AG10803 (cell line): ENCODE measurements at regions not wholly inside any gene's neighbourhood (a gene's known extent, or its start where the extent isn't known, plus 50 kb on each side); places are given as distances from the start of the nearest gene placed in this dataset.
"Not testable (repeated sequence)": the region's sequence is repeated elsewhere in the genome, so short reads cannot be mapped to it uniquely, and the experiment has no call there.

Experiments used
- DNase-seq: peaks from one replicate; pipeline ENCODE4 v3.0.0; 2010; ENCODE audit warnings: low read depth
- H3K4me3 ChIP-seq: 2 replicates; pipeline ENCODE4 v1.5.1; 2011; ENCODE audit warnings: mild to moderate bottlenecking, low read length, control low read depth
- CTCF ChIP-seq: conservative IDR thresholded peaks from 2 replicates; pipeline ENCODE4 v1.5.1; 2011; ENCODE audit warnings: mild to moderate bottlenecking, low read length, control low read depth, inconsistent platforms

DNA sequence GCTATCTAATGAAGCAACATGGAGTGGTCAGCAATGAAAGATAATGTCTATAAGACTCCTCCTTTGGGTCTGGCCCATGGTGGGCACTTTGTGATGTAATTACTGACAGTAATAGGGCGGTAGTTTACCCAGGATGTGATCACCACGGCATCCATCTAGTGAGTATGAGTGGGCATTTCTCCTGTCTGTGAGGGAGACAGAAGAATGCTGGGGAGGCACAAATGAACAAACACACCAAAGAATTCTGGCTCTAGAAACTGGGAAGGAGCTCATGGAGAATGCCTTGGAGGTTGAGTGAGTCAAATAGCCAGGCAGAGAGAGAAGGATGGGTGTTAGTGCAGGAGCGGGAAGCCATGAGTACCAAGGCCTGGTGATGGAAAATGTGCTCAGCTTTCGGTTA lies 217.5 kb downstream of the WNT5A start:
- TF ChIP-seq CTCF = no peak
- DNase-seq = no peak
- H3K4me3 ChIP-seq = no peak overlapping the region

GRCh38 chr3:55269096-55269495 lies 218.0 kb downstream of the WNT5A start:
- H3K4me3 ChIP-seq = no peak overlapping the region
- DNase-seq = no peak
- TF ChIP-seq CTCF = no peak

DNA sequence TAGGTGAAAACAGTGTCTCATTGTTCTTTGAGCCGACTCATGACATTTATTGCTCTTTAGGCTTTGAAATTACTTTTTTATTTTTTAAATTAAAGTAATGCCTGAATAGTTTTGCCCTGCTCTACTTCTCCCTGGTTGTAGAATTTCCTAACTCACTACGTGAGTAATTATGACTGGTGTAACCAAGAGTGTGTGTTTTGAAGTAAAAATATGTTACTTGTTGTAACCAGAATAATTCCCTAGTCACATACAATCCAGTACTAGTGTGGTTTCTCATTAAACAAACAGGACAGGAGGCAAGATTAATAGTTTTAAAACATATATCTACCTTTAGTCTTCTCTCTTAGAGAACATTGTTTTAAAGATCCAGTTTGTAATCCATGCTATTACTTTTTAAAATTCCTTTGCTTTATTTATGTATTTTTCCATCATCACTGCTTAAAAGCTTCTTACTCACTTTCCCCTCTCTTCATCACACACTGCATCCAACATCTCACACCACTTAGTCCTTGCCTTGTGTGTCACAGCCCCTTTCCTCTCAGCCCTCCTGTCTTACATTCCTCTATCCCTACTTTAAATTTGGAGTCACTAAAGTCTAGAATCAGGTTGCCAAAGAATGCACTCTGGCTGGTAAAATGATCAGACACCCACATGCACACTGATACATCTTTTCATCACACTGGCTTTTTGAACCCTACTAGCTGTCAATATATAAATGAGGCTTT lies 219.7 kb downstream of the WNT5A start:
- H3K4me3 ChIP-seq = no peak overlapping the region
- DNase-seq = peak; percentile 83
- TF ChIP-seq CTCF = no peak

GRCh38 chr3:55264919-55265318 lies 222.2 kb downstream of the WNT5A start:
- no peak overlapping the region for H3K4me3 ChIP-seq
- TF ChIP-seq CTCF = no peak
- no peak for DNase-seq

GRCh38 chr3:55252921-55253320 lies 234.2 kb downstream of the WNT5A start:
- no peak overlapping the region for H3K4me3 ChIP-seq
- TF ChIP-seq CTCF = no peak
- peak; percentile 26 for DNase-seq

DNA sequence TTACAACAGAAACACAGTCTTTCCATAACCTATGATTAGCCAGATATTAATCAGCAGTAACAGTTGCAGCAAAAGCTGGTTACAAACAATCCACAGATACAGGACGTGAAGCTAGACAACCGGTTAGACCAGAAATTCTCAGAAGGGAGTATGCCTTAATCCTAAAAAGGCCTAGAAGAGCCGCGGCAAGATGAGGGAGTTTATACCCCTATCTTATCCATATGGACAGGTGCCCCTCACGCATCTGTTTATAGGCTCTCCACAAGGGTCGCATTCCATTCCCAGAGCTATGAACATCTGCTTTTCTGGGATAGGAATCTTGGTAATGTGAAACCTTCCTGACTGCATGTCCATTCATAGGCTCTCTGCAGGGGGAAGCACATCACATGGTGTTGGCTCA lies 237.9 kb downstream of the WNT5A start:
- H3K4me3 ChIP-seq, DNase-seq: not testable (repeated sequence)

GRCh38 chr3:55247666-55248065 lies 239.4 kb downstream of the WNT5A start:
- no peak for TF ChIP-seq CTCF
- no peak overlapping the region for H3K4me3 ChIP-seq
- DNase-seq = no peak

DNA sequence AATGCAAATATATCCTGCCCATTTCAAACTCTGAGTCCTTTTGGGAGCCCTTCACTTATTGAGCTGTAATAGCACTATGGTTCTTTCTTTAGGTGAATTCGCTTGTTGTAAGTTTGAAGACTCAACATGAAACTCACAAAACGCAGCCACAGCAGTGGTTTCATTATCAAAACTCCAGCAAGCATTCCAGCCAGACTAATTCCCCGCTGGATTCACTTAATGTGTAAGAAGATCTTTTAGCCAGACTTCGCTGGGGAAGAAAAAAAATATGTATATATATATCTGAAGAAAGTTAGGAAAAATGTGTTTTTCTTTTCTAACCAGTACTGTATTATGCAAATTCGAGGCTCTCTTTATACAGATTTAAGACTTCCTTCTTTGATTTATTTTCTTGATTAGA lies 241.1 kb downstream of the WNT5A start:
- no peak overlapping the region for H3K4me3 ChIP-seq
- TF ChIP-seq CTCF = no peak
- DNase-seq = no peak
